ENCODE measurements at regions not wholly inside any gene's neighbourhood (a gene's known extent, or its start where the extent isn't known, plus 50 kb on each side); places are given as distances from the start of the nearest gene placed in this dataset.

DNA sequence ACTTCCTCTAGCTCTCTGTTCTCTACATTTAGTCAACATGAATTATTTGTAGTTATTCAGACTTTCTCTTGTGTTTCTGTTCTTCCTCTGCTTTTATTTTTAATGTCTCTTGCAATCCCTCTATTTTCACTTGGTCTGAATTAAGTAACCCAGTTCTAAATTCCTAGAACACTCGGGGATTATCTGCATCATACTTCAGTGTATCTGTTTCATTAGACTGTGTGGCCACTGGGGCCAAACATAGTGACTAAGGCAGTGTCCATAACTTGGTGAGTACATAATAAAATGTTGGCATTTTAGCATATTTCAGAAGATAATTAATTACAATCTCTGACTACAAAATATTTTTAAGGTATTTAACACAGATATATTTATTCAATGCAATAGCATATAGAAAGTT is 1087.2 kb upstream of the B3GALT2 start:
- H3K4me2 ChIP-seq, result no peak overlapping the region
- H2AFZ ChIP-seq, result no peak overlapping the region
- H3K9me3 ChIP-seq (ENCODE audit: insufficient read depth, low read depth), result no peaks in the 10 kb centered on the region; the same call in 1 of the 2 replicates
- BruUV-seq (replicated peaks), result no TSS peak
- H3F3A ChIP-seq (ENCODE audit: insufficient read depth, low read depth), result no peaks in the 10 kb centered on the region
- no peaks in the 10 kb centered on the region for H4K20me1 ChIP-seq (ENCODE audit: insufficient read depth)
- no peaks in the 10 kb centered on the region for H3K36me3 ChIP-seq (ENCODE audit: low read depth)
- H3K4me3 ChIP-seq, result no peak overlapping the region
- no peaks in the 10 kb centered on the region for H3K79me2 ChIP-seq (ENCODE audit: low read depth)
- POLR2A ChIA-PET (ENCODE audit: unreplicated experiment), result no interaction called here
- no peak for DNase-seq
- H3K9me2 ChIP-seq (ENCODE audit: insufficient read depth), result no peaks in the 10 kb centered on the region; the same call in 1 of the 2 replicates
- intact Hi-C loops (cut with micrococcal nuclease; ENCODE audit: unreplicated experiment), result no loop called here
- CTCF ChIA-PET, result no interaction called here
- no peak overlapping the region for H3K27ac ChIP-seq
- TF ChIP-seq, protein P1, sequence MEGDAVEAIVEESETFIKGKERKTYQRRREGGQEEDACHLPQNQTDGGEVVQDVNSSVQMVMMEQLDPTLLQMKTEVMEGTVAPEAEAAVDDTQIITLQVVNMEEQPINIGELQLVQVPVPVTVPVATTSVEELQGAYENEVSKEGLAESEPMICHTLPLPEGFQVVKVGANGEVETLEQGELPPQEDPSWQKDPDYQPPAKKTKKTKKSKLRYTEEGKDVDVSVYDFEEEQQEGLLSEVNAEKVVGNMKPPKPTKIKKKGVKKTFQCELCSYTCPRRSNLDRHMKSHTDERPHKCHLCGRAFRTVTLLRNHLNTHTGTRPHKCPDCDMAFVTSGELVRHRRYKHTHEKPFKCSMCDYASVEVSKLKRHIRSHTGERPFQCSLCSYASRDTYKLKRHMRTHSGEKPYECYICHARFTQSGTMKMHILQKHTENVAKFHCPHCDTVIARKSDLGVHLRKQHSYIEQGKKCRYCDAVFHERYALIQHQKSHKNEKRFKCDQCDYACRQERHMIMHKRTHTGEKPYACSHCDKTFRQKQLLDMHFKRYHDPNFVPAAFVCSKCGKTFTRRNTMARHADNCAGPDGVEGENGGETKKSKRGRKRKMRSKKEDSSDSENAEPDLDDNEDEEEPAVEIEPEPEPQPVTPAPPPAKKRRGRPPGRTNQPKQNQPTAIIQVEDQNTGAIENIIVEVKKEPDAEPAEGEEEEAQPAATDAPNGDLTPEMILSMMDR (conservative IDR thresholded peaks at IDR 0.05), result no peak
- no peak for TF ChIP-seq EZH2 (IDR thresholded peaks at IDR 0.05; ENCODE audit: low read depth)
- no peaks in the 10 kb centered on the region for H3K4me1 ChIP-seq (replicated peaks; ENCODE audit: insufficient read depth)
- H3K27me3 ChIP-seq (ENCODE audit: insufficient read depth, low read depth), result no peaks in the 10 kb centered on the region

DNA sequence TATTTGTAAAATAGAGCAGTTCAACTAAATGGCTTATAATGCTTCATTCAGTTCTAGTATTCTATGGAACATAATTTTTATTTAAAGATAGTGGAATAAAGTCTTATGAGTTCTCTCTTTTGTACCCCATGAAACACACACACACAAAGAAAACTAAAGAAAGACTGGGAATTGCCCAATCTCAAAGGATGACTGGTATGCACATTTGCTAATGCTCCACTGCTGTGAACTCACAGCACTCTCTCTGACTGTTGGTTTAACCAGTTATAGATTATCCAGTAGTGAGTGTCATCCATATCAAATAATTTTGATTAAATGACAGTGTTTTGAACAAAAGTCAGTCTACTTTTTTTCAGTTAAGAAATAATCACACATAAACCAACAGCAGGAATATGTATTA is 1082.4 kb upstream of the B3GALT2 start:
- no peak overlapping the region for H2AFZ ChIP-seq
- TF ChIP-seq, protein P1 (conservative IDR thresholded peaks at IDR 0.05), result no peak
- no peak for TF ChIP-seq EZH2 (IDR thresholded peaks at IDR 0.05; ENCODE audit: low read depth)
- H3K9me2 ChIP-seq (ENCODE audit: insufficient read depth), result no peaks in the 10 kb centered on the region
- intact Hi-C loops (cut with micrococcal nuclease; ENCODE audit: unreplicated experiment), result no loop called here
- H3K4me3 ChIP-seq, result no peak overlapping the region
- BruUV-seq (replicated peaks), result no TSS peak
- H3K27ac ChIP-seq, result no peak overlapping the region
- H3K4me1 ChIP-seq (replicated peaks; ENCODE audit: insufficient read depth), result no peaks in the 10 kb centered on the region
- no peaks in the 10 kb centered on the region for H4K20me1 ChIP-seq (ENCODE audit: insufficient read depth)
- H3K27me3 ChIP-seq (ENCODE audit: insufficient read depth, low read depth), result no peaks in the 10 kb centered on the region
- ChIA-PET CTCF (no interaction called here), POLR2A (ENCODE audit: unreplicated experiment) (no interaction called here)
- no peaks in the 10 kb centered on the region for H3K9me3 ChIP-seq (ENCODE audit: insufficient read depth, low read depth)
- no peak overlapping the region for H3K4me2 ChIP-seq
- DNase-seq, result no peak
- H3K36me3 ChIP-seq (ENCODE audit: low read depth), result no peaks in the 10 kb centered on the region
- no peaks in the 10 kb centered on the region for H3F3A ChIP-seq (ENCODE audit: insufficient read depth, low read depth)
- H3K79me2 ChIP-seq (ENCODE audit: low read depth), result no peaks in the 10 kb centered on the region

DNA sequence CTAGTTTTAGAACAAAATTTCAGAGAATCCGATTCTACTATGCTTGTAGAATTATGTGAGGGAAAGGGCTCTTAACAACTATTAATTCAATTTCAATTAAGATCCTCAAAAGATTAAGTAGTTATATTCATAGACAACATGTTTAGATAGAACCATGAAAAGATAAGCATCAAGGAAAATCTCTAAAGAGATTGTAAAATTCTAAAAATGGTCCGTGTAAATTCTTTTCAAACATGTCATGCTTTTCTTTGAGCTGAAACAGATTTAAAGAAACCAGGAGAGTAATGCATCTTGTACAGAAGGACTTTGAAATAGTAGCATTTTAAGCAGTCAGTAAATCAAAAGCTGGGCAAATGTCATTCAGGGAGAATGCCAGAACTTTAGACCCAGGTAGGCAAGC is 1080.6 kb upstream of the B3GALT2 start:
- CTCF ChIA-PET, result no interaction called here
- no TSS peak for BruUV-seq (replicated peaks)
- POLR2A ChIA-PET (ENCODE audit: unreplicated experiment), result no interaction called here
- Histone ChIP-seq H3K36me3 (ENCODE audit: low read depth) (no peaks in the 10 kb centered on the region), H2AFZ (no peak overlapping the region), H3K9me3 (ENCODE audit: insufficient read depth, low read depth) (no peaks in the 10 kb centered on the region), H3K9me2 (ENCODE audit: insufficient read depth) (no peaks in the 10 kb centered on the region), H3F3A (ENCODE audit: insufficient read depth, low read depth) (no peaks in the 10 kb centered on the region), H3K27ac (no peak overlapping the region), H3K27me3 (ENCODE audit: insufficient read depth, low read depth) (no peaks in the 10 kb centered on the region), H3K4me3 (no peak overlapping the region), H3K79me2 (ENCODE audit: low read depth) (no peaks in the 10 kb centered on the region), H3K4me1 (replicated peaks; ENCODE audit: insufficient read depth) (no peaks in the 10 kb centered on the region), H4K20me1 (ENCODE audit: insufficient read depth) (no peaks in the 10 kb centered on the region), H3K4me2 (no peak overlapping the region)
- DNase-seq, result no peak
- TF ChIP-seq EZH2 (IDR thresholded peaks at IDR 0.05; ENCODE audit: low read depth), result no peak
- TF ChIP-seq, protein P1 (conservative IDR thresholded peaks at IDR 0.05), result no peak
- intact Hi-C loops (cut with micrococcal nuclease; ENCODE audit: unreplicated experiment), result no loop called here

Measured in PC-9 (cell line).